ENCODE measurements at regions not wholly inside any gene's neighbourhood (a gene's known extent, or its start where the extent isn't known, plus 50 kb on each side); places are given as distances from the start of the nearest gene placed in this dataset.

DNA sequence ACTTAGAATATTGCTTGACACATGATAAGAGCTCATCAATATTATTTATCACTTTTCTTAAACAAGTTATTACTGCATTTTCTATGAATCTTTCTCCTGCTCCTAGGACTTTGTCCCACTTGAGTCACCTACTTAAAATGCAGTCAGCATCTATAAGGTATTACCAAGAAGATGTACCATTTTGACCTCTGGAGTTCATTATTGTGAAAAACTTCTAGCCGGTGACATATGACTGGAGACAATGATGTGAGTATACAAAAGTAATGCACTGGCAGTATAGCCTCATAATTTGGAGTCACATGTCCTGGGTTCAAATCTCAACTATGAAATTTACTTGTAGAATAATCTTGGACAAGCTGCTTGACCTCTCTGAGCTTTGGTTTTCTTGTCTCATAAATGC lies 278.5 kb downstream of the PLPP3 start:
- TF ChIP-seq, protein P1, sequence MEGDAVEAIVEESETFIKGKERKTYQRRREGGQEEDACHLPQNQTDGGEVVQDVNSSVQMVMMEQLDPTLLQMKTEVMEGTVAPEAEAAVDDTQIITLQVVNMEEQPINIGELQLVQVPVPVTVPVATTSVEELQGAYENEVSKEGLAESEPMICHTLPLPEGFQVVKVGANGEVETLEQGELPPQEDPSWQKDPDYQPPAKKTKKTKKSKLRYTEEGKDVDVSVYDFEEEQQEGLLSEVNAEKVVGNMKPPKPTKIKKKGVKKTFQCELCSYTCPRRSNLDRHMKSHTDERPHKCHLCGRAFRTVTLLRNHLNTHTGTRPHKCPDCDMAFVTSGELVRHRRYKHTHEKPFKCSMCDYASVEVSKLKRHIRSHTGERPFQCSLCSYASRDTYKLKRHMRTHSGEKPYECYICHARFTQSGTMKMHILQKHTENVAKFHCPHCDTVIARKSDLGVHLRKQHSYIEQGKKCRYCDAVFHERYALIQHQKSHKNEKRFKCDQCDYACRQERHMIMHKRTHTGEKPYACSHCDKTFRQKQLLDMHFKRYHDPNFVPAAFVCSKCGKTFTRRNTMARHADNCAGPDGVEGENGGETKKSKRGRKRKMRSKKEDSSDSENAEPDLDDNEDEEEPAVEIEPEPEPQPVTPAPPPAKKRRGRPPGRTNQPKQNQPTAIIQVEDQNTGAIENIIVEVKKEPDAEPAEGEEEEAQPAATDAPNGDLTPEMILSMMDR (IDR thresholded peaks at IDR 0.05) = no peak
- TF ChIP-seq ZFX (IDR thresholded peaks at IDR 0.05; ENCODE audit: borderline replicate concordance) = no peak

Measured in 22Rv1 (cell line).